SK-N-SH treated with all-trans-retinoic acid at 6 μM for 48 hours (cell line): ENCODE measurements at regions not wholly inside any gene's neighbourhood (a gene's known extent, or its start where the extent isn't known, plus 50 kb on each side); places are given as distances from the start of the nearest gene placed in this dataset.

Source experiments
- ATAC-seq: fragments of 200-7000 bp; cut with Tn5 transposase; 3 replicates; pipeline ENCODE4 v1.9.1; 2020; ENCODE audit warnings: mild to moderate bottlenecking, moderate library complexity
- ARNTL ChIP-seq: fragments of 450-650 bp; formaldehyde crosslinking; IDR thresholded peaks from 2 replicates; pipeline ENCODE4 v1.5.0; 2020; ENCODE audit warnings: low read depth, mild to moderate bottlenecking, moderate library complexity, borderline replicate concordance
- BACH2 ChIP-seq: fragments of 250-450 bp; sonication (Bioruptor Pico); IDR thresholded peaks from 2 replicates; pipeline ENCODE4 v1.9.0; 2021; ENCODE audit warnings: mild to moderate bottlenecking, borderline replicate concordance
- CSDC2 ChIP-seq: fragments of 250-450 bp; sonication (Bioruptor Pico); IDR thresholded peaks from 2 replicates; pipeline ENCODE4 v1.5.0; 2020; ENCODE audit warnings: mild to moderate bottlenecking, moderate library complexity
- ESRRG ChIP-seq: fragments of 250-450 bp; sonication (Bioruptor Pico); IDR thresholded peaks from 2 replicates; pipeline ENCODE4 v1.6.1; 2021; ENCODE audit warnings: mild to moderate bottlenecking
- GLIS3 ChIP-seq: fragments of 250-450 bp; sonication (Bioruptor Pico); IDR thresholded peaks from 2 replicates; pipeline ENCODE4 v1.5.0; 2020; ENCODE audit warnings: mild to moderate bottlenecking, moderate library complexity
- OSR1 ChIP-seq: fragments of 250-450 bp; sonication (Bioruptor Pico); IDR thresholded peaks from 2 replicates; pipeline ENCODE4 v1.8.0; 2022; ENCODE audit warnings: moderate library complexity, mild to moderate bottlenecking, inconsistent platforms
- TCF4 ChIP-seq: fragments of 250-450 bp; sonication (Bioruptor Pico); IDR thresholded peaks from 2 replicates; pipeline ENCODE4 v1.8.0; 2021; ENCODE audit warnings: mild to moderate bottlenecking, moderate library complexity, borderline replicate concordance
- TOX ChIP-seq: fragments of 250-450 bp; sonication (Bioruptor Pico); IDR thresholded peaks from 2 replicates; pipeline ENCODE4 v1.8.0; 2021; ENCODE audit warnings: mild to moderate bottlenecking, moderate library complexity, borderline replicate concordance
- ZC3H10 ChIP-seq: fragments of 250-450 bp; sonication (Bioruptor Pico); IDR thresholded peaks from 2 replicates; pipeline ENCODE4 v1.5.1; 2021; ENCODE audit warnings: mild to moderate bottlenecking, moderate library complexity
- ZFP3 ChIP-seq: fragments of 250-450 bp; sonication (Bioruptor Pico); IDR thresholded peaks from 2 replicates; pipeline ENCODE4 v1.5.0; 2020; ENCODE audit warnings: mild to moderate bottlenecking, moderate library complexity
- ZFP30 ChIP-seq: fragments of 450-650 bp; formaldehyde crosslinking; IDR thresholded peaks from 2 replicates; pipeline ENCODE4 v1.5.0; 2022; ENCODE audit warnings: mild to moderate bottlenecking, moderate library complexity
- ZNF565 ChIP-seq: fragments of 450-650 bp; formaldehyde crosslinking; conservative IDR thresholded peaks from 2 replicates; pipeline ENCODE4 v1.5.0; 2020; ENCODE audit warnings: low read depth, mild to moderate bottlenecking, moderate library complexity
- ZNF8 ChIP-seq: fragments of 450-650 bp; formaldehyde crosslinking; IDR thresholded peaks from 2 replicates; pipeline ENCODE4 v1.5.0; 2020; ENCODE audit warnings: mild to moderate bottlenecking, moderate library complexity
- TF ChIP-seq, protein P1 (sequence below): fragments of 250-450 bp; sonication (Bioruptor Pico); IDR thresholded peaks from 2 replicates; pipeline ENCODE4 v1.5.1; 2021; ENCODE audit warnings: mild to moderate bottlenecking, moderate library complexity
- TF ChIP-seq, protein P2 (sequence below): fragments of 250-450 bp; sonication (Bioruptor Pico); IDR thresholded peaks from 2 replicates; pipeline ENCODE4 v1.8.0; 2021; ENCODE audit warnings: low read depth, mild to moderate bottlenecking, moderate library complexity, borderline replicate concordance
- TF ChIP-seq, protein P3 (sequence below): fragments of 250-450 bp; sonication (Bioruptor Pico); IDR thresholded peaks from 2 replicates; pipeline ENCODE4 v1.5.0; 2020; ENCODE audit warnings: mild to moderate bottlenecking, moderate library complexity
- TF ChIP-seq, protein P4 (sequence below): fragments of 250-450 bp; sonication (Bioruptor Pico); IDR thresholded peaks from 2 replicates; pipeline ENCODE4 v1.5.1; 2020; ENCODE audit warnings: low read depth, mild to moderate bottlenecking, moderate library complexity
- TF ChIP-seq, protein P5 (sequence below): fragments of 250-450 bp; sonication (Bioruptor Pico); IDR thresholded peaks from 2 replicates; pipeline ENCODE4 v1.8.0; 2020; ENCODE audit warnings: mild to moderate bottlenecking, moderate library complexity, borderline replicate concordance

DNA sequence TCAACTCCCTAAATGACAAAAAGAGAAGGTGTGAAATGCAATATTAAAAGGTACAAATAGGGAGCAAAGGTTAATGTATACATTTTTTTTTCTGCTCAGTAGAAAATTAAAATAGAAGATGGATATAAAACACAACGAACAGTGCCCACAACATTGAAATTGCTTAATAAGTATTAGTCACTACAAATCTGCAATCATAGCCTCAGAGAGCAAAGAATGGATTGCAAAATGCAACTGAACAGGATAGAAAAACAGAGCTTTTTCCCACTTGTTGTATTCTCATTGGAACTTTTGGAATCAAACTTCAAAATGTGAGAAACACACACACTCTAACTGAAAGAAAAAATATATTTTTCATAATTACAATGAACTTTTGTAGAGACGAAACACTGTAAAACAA, 552.2 kb upstream of the NCAM2 start:
- ATAC-seq, result no peak
- no peak for TF ChIP-seq TOX (CRISPR knock-in tag)
- TF ChIP-seq, protein P1, sequence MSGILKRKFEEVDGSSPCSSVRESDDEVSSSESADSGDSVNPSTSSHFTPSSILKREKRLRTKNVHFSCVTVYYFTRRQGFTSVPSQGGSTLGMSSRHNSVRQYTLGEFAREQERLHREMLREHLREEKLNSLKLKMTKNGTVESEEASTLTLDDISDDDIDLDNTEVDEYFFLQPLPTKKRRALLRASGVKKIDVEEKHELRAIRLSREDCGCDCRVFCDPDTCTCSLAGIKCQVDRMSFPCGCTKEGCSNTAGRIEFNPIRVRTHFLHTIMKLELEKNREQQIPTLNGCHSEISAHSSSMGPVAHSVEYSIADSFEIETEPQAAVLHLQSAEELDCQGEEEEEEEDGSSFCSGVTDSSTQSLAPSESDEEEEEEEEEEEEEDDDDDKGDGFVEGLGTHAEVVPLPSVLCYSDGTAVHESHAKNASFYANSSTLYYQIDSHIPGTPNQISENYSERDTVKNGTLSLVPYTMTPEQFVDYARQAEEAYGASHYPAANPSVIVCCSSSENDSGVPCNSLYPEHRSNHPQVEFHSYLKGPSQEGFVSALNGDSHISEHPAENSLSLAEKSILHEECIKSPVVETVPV (CRISPR knock-in tag), result no peak
- TF ChIP-seq ZFP30 (CRISPR knock-in tag), result no peak
- TF ChIP-seq, protein P2, sequence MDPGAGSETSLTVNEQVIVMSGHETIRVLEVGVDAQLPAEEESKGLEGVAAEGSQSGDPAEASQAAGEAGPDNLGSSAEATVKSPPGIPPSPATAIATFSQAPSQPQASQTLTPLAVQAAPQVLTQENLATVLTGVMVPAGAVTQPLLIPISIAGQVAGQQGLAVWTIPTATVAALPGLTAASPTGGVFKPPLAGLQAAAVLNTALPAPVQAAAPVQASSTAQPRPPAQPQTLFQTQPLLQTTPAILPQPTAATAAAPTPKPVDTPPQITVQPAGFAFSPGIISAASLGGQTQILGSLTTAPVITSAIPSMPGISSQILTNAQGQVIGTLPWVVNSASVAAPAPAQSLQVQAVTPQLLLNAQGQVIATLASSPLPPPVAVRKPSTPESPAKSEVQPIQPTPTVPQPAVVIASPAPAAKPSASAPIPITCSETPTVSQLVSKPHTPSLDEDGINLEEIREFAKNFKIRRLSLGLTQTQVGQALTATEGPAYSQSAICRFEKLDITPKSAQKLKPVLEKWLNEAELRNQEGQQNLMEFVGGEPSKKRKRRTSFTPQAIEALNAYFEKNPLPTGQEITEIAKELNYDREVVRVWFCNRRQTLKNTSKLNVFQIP (CRISPR knock-in tag), result no peak
- no peak for TF ChIP-seq BACH2 (CRISPR knock-in tag)
- TF ChIP-seq, protein P3, sequence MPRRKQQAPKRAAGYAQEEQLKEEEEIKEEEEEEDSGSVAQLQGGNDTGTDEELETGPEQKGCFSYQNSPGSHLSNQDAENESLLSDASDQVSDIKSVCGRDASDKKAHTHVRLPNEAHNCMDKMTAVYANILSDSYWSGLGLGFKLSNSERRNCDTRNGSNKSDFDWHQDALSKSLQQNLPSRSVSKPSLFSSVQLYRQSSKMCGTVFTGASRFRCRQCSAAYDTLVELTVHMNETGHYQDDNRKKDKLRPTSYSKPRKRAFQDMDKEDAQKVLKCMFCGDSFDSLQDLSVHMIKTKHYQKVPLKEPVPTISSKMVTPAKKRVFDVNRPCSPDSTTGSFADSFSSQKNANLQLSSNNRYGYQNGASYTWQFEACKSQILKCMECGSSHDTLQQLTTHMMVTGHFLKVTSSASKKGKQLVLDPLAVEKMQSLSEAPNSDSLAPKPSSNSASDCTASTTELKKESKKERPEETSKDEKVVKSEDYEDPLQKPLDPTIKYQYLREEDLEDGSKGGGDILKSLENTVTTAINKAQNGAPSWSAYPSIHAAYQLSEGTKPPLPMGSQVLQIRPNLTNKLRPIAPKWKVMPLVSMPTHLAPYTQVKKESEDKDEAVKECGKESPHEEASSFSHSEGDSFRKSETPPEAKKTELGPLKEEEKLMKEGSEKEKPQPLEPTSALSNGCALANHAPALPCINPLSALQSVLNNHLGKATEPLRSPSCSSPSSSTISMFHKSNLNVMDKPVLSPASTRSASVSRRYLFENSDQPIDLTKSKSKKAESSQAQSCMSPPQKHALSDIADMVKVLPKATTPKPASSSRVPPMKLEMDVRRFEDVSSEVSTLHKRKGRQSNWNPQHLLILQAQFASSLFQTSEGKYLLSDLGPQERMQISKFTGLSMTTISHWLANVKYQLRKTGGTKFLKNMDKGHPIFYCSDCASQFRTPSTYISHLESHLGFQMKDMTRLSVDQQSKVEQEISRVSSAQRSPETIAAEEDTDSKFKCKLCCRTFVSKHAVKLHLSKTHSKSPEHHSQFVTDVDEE (CRISPR knock-in tag), result no peak
- TF ChIP-seq CSDC2 (CRISPR knock-in tag), result no peak
- no peak for TF ChIP-seq ESRRG
- TF ChIP-seq ZFP3 (CRISPR knock-in tag), result no peak
- TF ChIP-seq ARNTL, result no peak
- no peak for TF ChIP-seq TCF4 (CRISPR knock-in tag)
- TF ChIP-seq OSR1, result no peak
- TF ChIP-seq GLIS3 (CRISPR knock-in tag), result no peak
- TF ChIP-seq, protein P4, sequence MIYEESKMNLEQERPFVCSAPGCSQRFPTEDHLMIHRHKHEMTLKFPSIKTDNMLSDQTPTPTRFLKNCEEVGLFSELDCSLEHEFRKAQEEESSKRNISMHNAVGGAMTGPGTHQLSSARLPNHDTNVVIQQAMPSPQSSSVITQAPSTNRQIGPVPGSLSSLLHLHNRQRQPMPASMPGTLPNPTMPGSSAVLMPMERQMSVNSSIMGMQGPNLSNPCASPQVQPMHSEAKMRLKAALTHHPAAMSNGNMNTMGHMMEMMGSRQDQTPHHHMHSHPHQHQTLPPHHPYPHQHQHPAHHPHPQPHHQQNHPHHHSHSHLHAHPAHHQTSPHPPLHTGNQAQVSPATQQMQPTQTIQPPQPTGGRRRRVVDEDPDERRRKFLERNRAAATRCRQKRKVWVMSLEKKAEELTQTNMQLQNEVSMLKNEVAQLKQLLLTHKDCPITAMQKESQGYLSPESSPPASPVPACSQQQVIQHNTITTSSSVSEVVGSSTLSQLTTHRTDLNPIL (CRISPR knock-in tag), result no peak

DNA sequence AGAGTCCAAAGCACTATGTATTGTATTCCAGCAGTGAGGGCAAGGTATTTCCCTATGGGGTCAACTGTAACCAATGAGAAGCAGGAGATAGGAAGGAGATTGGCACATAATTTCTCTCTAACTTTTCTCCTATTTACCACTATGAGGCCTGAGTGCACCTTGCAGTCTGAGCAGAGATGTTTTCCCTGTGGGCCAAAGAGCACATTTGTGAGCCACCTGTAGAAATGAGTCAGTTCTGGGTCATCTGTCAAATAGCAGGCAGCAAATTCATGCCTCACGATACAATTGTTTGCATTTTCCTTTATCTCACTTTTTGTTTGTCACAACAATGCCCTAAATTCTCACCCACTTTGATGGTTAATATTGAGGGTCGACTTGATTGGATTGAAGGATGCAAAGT, 547.2 kb upstream of the NCAM2 start:
- ATAC-seq, result no peak
- TF ChIP-seq, protein P2 (CRISPR knock-in tag), result no peak
- TF ChIP-seq ZNF565 (CRISPR knock-in tag) (no peak), ZC3H10 (CRISPR knock-in tag) (no peak), GLIS3 (CRISPR knock-in tag) (no peak), ZFP3 (CRISPR knock-in tag) (no peak), ZNF8 (CRISPR knock-in tag) (no peak)
- TF ChIP-seq, protein P4 (CRISPR knock-in tag), result no peak
- TF ChIP-seq, protein P5, sequence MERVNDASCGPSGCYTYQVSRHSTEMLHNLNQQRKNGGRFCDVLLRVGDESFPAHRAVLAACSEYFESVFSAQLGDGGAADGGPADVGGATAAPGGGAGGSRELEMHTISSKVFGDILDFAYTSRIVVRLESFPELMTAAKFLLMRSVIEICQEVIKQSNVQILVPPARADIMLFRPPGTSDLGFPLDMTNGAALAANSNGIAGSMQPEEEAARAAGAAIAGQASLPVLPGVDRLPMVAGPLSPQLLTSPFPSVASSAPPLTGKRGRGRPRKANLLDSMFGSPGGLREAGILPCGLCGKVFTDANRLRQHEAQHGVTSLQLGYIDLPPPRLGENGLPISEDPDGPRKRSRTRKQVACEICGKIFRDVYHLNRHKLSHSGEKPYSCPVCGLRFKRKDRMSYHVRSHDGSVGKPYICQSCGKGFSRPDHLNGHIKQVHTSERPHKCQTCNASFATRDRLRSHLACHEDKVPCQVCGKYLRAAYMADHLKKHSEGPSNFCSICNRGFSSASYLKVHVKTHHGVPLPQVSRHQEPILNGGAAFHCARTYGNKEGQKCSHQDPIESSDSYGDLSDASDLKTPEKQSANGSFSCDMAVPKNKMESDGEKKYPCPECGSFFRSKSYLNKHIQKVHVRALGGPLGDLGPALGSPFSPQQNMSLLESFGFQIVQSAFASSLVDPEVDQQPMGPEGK (CRISPR knock-in tag), result no peak
